ENCODE measurements at regions not wholly inside any gene's neighbourhood (a gene's known extent, or its start where the extent isn't known, plus 50 kb on each side); places are given as distances from the start of the nearest gene placed in this dataset.

- no peak for DNase-seq
Observed at GRCh38 chr2:103284750-103285149, 522.9 kb downstream of the TMEM182 start.

DNA sequence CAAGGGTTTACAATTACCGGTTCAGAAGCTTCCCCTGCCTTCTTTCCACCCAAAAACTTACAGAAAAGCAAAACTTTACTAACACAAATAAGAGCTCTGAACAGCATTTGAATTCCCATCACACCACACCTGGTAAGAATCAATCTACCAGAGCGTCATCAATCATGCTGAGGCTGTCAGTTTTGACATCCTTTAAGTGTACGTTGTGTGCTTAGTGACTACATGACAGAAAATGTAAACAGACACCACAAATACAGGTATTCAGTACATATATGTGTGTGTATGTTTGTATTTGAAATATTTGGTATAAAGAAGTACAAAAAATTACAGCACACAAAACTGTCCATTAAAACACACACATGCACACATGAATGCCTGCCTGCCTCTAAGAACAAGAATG, 523.5 kb downstream of the TMEM182 start:
- DNase-seq: no peak

GRCh38 chr2:103287746-103288145, 525.9 kb downstream of the TMEM182 start:
- DNase-seq: no peak

DNA sequence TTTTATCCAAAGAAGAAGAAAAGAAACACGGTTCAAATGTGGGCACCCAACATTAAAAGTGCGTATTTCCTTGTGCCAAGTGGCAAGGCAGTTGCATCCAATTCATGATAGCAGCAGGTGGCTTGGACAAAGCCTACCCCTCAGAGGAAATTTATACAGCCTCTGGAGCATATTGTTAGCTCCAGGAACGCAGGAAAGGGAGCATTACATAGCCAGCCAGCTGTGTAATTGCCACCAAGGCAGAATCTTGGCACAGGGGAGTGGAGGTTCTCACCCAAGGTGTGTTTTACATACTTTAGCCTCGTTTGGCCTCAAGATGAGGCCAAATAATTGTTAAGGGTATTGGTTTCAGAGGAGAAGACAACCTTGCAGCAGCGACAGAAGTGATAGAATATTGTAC, 526.9 kb downstream of the TMEM182 start:
- peak; percentile 13 for DNase-seq

- peak; percentile 4 for DNase-seq
Observed at GRCh38 chr2:103289105-103289725, 527.4 kb downstream of the TMEM182 start.

DNA sequence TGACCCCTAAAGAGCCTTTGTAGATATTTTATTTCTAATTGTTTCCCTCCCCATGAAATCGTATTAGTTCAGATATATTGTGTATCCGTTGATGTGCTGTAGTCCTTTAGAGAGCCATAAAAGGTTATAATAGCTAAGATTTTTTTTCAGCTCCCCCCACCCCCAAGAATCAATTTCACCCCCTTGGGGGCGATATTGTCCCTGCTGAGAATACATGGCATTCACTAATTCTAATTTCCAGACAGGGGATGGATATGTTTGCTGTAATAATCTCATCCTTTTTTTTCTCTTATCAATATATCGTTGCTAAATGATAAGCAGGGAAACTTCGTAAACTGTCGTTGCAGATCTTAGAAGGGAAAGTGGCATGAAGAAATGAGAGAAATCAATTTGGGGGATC, 530.7 kb downstream of the TMEM182 start:
- no peak for DNase-seq

DNA sequence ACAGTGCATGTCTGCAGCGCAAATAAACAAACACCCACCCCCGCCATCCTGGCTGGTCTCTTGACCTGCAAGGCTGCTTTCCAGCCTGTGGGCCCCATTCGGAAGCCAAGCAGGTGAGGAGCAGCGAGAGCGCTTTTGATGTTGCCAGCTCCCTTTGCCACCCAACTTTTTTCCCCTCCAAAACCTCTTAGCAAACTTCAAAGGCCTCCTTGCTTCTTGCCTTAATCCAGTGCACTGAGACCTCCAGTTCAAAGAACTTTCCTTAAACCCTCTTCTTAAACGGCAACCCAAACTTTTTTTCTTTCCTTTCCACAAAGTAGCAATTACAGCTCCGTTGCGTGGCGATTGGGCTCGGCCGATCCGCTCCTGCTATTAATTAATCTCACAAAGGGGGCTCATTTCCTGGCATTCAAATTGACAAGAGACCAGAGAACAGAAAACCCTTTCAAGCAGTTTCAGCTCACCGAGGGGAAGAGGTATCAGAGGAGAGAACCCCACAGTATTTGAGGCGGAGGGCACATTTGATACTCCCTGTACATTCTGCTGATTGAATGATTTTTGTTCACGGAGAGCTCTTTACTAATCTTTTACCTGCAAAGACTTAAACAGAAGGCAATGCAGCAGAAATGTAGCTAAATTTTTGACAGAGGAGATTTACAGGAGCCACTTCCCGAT, 531.4 kb downstream of the TMEM182 start:
- DNase-seq: no peak

- no peak for DNase-seq
Observed at GRCh38 chr2:103293742-103294077, 531.9 kb downstream of the TMEM182 start.

DNA sequence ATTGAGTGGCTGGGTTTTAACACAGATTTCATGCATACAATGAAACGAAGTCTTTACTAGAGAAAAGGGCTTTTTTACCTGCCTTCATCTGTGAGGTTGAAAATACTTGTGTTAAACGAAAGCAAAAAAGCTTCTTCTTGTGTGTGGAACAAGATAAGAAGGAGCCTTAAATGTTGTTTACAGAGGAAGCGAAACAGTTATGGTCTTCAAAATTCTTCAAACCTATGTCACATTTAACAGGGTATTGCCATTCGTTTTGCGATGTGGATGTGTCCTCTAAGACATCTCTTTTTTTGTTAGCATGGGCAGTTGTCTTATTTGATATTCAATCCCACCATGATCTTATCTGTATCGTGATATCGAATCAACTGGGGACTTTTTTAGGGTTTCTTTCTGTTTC, 532.6 kb downstream of the TMEM182 start:
- DNase-seq: no peak

DNA sequence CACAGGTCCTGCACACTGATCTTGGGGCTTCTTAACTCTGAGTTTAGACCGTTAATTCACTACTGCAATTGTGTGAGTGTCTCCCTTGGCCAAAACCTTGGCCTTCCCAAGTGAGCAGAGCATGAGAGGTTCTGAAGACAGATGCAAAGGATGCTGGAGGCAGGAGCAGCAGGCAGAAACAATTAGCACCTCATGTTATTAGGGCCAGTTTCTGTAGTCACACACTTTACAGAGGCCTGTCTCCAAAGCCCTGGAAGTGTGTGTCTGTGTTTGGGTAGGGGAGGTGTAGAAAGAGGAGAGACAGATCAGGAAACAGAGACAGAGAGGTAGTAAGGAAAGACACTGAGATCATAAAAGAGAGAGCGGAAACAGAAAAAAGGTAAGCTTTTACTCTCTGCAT, 533.8 kb downstream of the TMEM182 start:
- DNase-seq: no peak

DNA sequence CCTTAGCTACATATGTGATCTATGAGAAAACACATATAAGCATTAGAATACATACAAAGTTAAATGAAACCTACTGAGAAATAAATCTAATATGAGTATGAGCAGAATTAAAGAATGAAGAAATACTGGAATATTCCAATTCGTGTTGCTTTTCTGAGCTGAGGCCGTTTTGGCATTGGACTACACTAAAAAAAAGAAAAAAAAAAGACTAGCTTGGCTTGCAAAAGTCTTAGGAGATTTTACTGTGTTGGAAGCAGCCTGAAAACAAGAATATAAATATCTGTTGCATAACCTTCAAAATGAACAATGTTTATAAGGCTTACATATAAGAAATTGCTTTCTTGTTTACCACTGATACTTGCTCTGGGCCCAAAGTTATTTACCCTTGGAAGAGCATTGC, 562.8 kb downstream of the TMEM182 start:
- no peak for DNase-seq

DNA sequence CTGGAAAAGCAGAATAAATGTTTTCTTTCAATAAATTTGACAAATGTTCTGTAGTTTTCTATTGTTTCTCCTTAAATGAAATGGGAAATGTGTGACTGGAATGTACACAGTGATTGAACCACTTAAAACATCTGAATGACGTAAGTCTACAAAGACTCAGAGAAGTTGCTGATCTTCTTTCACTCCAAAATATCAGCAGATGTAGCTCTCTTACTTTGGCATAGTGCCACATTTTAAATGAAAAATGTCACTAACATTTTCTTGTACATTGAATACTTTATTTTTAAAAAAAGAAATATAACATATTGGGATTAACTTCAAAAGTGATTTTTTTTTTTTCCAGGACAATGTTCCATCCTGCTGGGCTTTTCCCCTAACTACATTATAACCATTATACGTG, 565.6 kb downstream of the TMEM182 start:
- no peak for DNase-seq

- DNase-seq: no peak
Observed at GRCh38 chr2:103327966-103328365, 566.1 kb downstream of the TMEM182 start.

- no peak for DNase-seq
Observed at GRCh38 chr2:103335403-103335802, 573.6 kb downstream of the TMEM182 start.

DNA sequence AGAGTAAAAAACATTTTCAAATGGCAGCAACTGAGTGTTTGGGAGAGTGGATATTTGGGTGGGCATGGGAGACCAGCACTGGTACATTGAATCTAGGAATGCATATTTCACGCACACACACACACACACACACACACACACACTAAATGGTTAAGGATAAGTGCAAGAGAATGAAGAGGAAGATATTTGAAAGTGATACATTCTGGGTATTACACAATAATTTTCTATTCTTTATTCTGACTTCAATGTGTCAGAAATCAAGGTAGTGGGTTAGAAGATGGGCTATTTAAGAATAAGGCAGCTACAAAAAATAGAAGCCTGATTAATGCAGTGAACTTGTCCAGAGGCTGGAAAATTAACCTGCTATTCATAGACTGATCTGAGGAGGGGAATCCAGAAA, 577.0 kb downstream of the TMEM182 start:
- no peak for DNase-seq

- DNase-seq: no peak
Observed at GRCh38 chr2:103346780-103347179, 584.9 kb downstream of the TMEM182 start.

DNA sequence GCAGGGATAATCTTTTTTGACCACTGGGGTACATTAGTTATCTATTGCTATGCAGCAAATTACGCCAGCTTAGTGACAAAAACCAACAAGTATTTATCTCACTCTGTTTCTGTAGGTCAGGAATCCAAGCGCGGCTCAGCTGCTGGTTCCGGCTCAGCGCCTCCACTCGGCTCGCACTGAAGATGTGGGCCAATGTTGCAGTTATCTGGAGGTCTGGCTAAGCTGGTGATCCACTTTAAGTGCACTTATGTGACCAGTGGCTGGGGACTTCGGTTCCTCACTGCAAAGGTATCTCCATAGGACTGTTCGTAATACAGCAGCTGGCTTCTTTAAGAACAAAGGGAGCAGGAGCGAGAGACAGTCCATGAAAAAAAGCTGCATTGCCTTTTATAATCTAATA, 591.9 kb downstream of the TMEM182 start:
- DNase-seq: no peak

GRCh38 chr2:103355287-103355686, 593.5 kb downstream of the TMEM182 start:
- DNase-seq: no peak

- DNase-seq: no peak
Observed at GRCh38 chr2:103361712-103362111, 599.9 kb downstream of the TMEM182 start.

DNA sequence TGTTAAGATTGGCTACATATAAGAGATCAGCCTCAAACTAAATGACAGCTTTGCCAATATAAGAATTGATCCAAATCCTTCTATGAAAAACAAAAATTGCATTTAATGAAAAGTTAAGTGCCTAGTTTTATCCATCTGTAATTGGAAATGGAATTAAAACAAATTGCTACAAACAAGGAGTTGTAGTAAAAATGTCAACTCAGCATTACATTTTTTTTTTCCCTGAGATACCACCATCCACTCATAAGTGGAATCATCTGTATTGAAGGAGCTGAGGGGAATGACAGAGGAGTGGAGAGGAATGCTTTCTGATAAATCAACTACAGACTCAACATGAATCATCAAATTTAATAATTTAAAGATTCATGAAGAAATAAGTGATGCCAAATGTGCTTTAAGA, 601.8 kb downstream of the TMEM182 start:
- DNase-seq: no peak

DNA sequence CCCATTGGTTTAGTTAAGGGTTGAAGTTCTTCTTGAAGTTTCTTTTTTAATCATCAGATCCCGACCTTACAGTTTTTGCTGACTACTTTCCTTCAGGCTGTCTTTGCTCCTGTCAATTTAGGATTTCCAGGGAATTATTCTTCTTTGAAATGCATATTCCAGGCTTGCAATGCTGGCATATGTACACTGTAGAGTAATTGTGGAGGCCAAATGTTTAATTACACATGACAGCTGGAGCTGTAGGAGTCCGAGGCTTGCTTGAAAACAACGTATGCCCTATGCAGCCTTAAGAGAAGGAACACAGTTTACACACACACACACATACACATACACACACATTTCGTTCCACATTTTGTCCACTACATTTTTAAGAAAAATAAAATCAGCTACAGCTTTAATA, 602.3 kb downstream of the TMEM182 start:
- DNase-seq: no peak

DNA sequence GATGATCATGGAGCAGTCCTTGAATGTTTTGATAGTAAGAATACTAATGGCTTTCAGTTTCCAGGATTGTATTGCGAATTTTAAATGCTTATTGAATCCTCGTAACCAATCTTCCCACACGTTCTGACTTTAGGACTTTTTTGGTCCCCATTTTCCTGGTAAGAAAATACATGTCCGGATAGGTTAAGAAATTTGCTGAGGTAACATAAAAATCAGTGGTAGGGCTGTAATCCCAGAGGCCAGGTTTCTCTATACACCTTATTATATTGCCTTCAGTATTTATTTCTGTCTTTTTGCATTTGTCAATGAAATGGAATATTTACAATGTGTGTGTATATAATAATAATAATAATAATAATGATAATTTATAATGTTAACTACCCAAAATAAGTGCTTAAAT, 603.2 kb downstream of the TMEM182 start:
- no peak for DNase-seq

GRCh38 chr2:103367877-103368276, 606.0 kb downstream of the TMEM182 start:
- no peak for DNase-seq

GRCh38 chr2:103383541-103383940, 621.7 kb downstream of the TMEM182 start:
- no peak for DNase-seq

DNA sequence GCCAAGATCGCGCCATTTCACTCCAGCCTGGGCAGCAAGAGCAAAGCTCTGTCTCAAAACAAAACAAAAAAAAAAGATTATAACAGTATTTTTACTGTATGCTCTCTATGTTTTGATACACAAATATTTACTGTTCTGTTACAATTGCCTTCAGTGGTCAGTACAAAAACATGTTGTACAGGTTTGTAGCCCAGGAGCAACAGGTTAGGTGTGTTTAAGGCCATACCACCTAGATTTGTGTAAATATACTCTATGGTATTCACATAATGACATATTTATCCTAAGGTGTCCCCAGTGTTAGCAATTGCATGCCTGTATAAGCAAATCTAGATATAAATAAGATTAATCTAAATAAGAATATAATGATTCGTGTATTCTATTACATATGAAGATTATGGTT, 625.0 kb downstream of the TMEM182 start:
- no peak for DNase-seq
